Adrenal gland (tissue), 5 donors: ENCODE measurements at regions not wholly inside any gene's neighbourhood (a gene's known extent, or its start where the extent isn't known, plus 50 kb on each side); places are given as distances from the start of the nearest gene placed in this dataset.

Source experiments
- CTCF ChIP-seq, 6 experiments: fragments of 450-650 bp in 4 of 6; fragments of 200-600 bp in 2 of 6; sonication (generic) in 1 of 6; IDR thresholded peaks; 1 replicate in 5 of 6; 2 replicates in 1 of 6; pipeline versions ENCODE4 v1.5.1 to v1.8.0; 2016 to 2021; ENCODE audit warnings: antibody characterized with exemption in 6 of 6, mild to moderate bottlenecking in 2 of 6, moderate library complexity in 1 of 6
- POLR2A ChIP-seq, 2 donors: fragments of 450-650 bp; IDR thresholded peaks; one replicate each; pipeline ENCODE4 v1.6.1; 2017; ENCODE audit warnings: antibody characterized with exemption in 2 of 2, mild to moderate bottlenecking in 2 of 2, moderate library complexity in 1 of 2
- donor health status: DM: no; HTN: no; CAD: no.

DNA sequence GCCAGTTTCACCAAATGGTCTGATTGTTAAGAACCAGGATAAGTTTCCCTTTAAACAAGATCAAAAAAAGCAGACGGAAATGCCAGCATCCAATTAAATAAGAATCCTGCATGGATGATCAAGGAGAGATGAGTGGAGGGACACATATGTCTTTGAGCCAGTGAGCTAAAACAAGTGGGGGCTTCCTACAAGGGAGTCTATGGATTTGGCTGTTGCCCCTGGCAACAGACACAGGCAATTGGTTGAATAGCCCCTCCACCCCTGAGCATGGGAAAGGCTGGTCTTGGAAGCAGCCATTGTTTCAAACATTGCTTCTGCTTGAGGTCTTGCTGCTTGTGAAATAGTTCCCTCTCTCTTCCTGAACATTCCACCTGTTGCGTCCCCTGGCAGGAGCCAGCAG is 374.7 kb upstream of the ERCC4 start:
- no peak for TF ChIP-seq POLR2A (IDR thresholded peaks at IDR 0.05)
- TF ChIP-seq CTCF (IDR thresholded peaks at IDR 0.05), result no peak
